PC-3 (cell line): ENCODE measurements at regions not wholly inside any gene's neighbourhood (a gene's known extent, or its start where the extent isn't known, plus 50 kb on each side); places are given as distances from the start of the nearest gene placed in this dataset.

Source experiments
- ATAC-seq: fragments of 200-7000 bp; cut with Tn5 transposase; 2 replicates; pipeline ENCODE4 v1.9.1; 2020; ENCODE audit warnings: mild to moderate bottlenecking, moderate library complexity
- BruUV-seq: library from RNA; stranded (reverse); fragments of 400-500 nt; replicated peaks from 2 replicates; lab custom pipeline; 2021; lab: Mats Ljungman, UMichigan
- CTCF ChIA-PET: fragments of 300-600 bp; sonication (Branson Sonifier 250); formaldehyde crosslinking; loops from one replicate; lab custom pipeline; 2022; ENCODE audit warnings: antibody characterized with exemption; lab: Charles Lee
- POLR2A ChIA-PET: fragments of 300-600 bp; sonication (Branson Sonifier 250); formaldehyde crosslinking; loops from one replicate; lab custom pipeline; 2022; ENCODE audit warnings: antibody characterized with exemption; ENCODE audit not compliant: unreplicated experiment; lab: Charles Lee
- DNase-seq: peaks from one replicate; pipeline ENCODE4 v3.0.0-alpha.2; 2015
- H2AFZ ChIP-seq: fragments of 300-600 bp; sonication (generic); 2 replicates; pipeline ENCODE4 v1.6.0; 2016; ENCODE audit warnings: antibody characterized with exemption, low read length
- H3F3A ChIP-seq: fragments of 300-600 bp; sonication (generic); one replicate; pipeline ENCODE4 v1.6.0; 2017; ENCODE audit warnings: antibody characterized with exemption, low read length, control low read depth, mild to moderate bottlenecking; ENCODE audit not compliant: unreplicated experiment
- H3K27ac ChIP-seq: fragments of 300-600 bp; sonication (generic); 2 replicates; pipeline ENCODE4 v1.5.1; 2016; ENCODE audit warnings: mild to moderate bottlenecking, low read length
- H3K27me3 ChIP-seq: fragments of 300-600 bp; sonication (generic); 2 replicates; pipeline ENCODE4 v1.6.1; 2016; ENCODE audit warnings: low read length, mixed read lengths
- H3K36me3 ChIP-seq: fragments of 300-600 bp; sonication (generic); 2 replicates; pipeline ENCODE4 v1.6.1; 2016; ENCODE audit warnings: low read depth, mixed run types, low read length, mixed read lengths
- H3K4me1 ChIP-seq: fragments of 300-600 bp; sonication (generic); 2 replicates; pipeline ENCODE4 v1.5.1; 2016; ENCODE audit warnings: low read length; ENCODE audit not compliant: insufficient read depth
- H3K4me2 ChIP-seq: fragments of 300-600 bp; sonication (generic); 2 replicates; pipeline ENCODE4 v1.6.0; 2016; ENCODE audit warnings: low read length
- H3K4me3 ChIP-seq: fragments of 300-600 bp; sonication (generic); 2 replicates; pipeline ENCODE4 v1.5.1; 2016; ENCODE audit warnings: mild to moderate bottlenecking, low read length, mixed read lengths
- H3K79me2 ChIP-seq: fragments of 300-600 bp; sonication (generic); 2 replicates; pipeline ENCODE4 v1.6.1; 2017; ENCODE audit warnings: low read length, mixed read lengths
- H3K9ac ChIP-seq: fragments of 300-600 bp; sonication (generic); 2 replicates; pipeline ENCODE4 v1.6.0; 2016; ENCODE audit warnings: mild to moderate bottlenecking, low read length
- H3K9me2 ChIP-seq: fragments of 300-600 bp; sonication (generic); replicated peaks from 2 replicates; pipeline ENCODE4 v1.6.1; 2016; ENCODE audit warnings: mixed run types, low read length, mixed read lengths
- H3K9me3 ChIP-seq: fragments of 300-600 bp; sonication (generic); 2 replicates; pipeline ENCODE4 v1.6.1; 2016; ENCODE audit warnings: low read length, mixed read lengths
- H4K20me1 ChIP-seq: fragments of 300-600 bp; sonication (generic); 2 replicates; pipeline ENCODE4 v1.6.1; 2016; ENCODE audit warnings: low read length, mixed read lengths
- CTCF ChIP-seq: fragments of 300-600 bp; sonication (generic); conservative IDR thresholded peaks from 2 replicates; pipeline ENCODE4 v1.5.1; 2017; ENCODE audit warnings: antibody characterized with exemption, low read depth, mild to moderate bottlenecking, low read length
- EZH2 ChIP-seq: fragments of 300-600 bp; sonication (generic); IDR thresholded peaks from one replicate; pipeline ENCODE4 v1.6.1; 2017; ENCODE audit warnings: antibody characterized with exemption, mild to moderate bottlenecking, low read length; ENCODE audit not compliant: unreplicated experiment
- EZH2phosphoT487 ChIP-seq: fragments of 300-600 bp; sonication (generic); IDR thresholded peaks from 2 replicates; pipeline ENCODE4 v1.6.1; 2018; ENCODE audit warnings: mild to moderate bottlenecking, antibody characterized with exemption, low read length, borderline replicate concordance
- intact Hi-C: fragments of 100-400 bp; cut with micrococcal nuclease; formaldehyde crosslinking; loops from 2 replicates; pipeline ENCODE4 v1.9.0; 2023

DNA sequence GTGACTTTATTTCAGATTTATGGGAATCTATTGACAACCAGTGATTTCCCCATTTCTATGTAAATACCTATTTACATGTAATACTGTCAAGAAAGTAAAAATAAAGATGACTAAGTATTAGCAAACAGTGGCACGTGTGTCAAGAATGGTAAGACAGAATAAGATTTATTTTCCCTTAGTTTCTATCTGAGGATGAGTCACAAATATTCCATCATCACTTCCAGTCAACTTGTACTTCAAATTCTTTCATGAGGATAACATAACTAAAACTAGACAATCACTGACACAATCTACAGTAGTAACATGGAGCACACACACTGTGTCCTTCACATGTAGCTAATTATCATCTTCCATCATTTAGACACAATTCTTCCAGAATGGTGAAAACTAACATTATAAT lies 625.3 kb upstream of the PCDH7 start:
- H3K27me3 ChIP-seq: no peaks in the 10 kb centered on the region
- TF ChIP-seq EZH2phosphoT487: no peak
- no peak for TF ChIP-seq EZH2
- no peak for TF ChIP-seq CTCF
- no peaks in the 10 kb centered on the region for H3K79me2 ChIP-seq
- no peaks in the 10 kb centered on the region for H3F3A ChIP-seq
- DNase-seq: peak; percentile 35
- H3K9me3 ChIP-seq: no peaks in the 10 kb centered on the region
- no peak overlapping the region for H3K9ac ChIP-seq
- no peaks in the 10 kb centered on the region for H3K36me3 ChIP-seq
- no peak overlapping the region for H3K4me2 ChIP-seq
- no peak overlapping the region for H3K4me3 ChIP-seq
- CTCF ChIA-PET: no interaction called here
- H4K20me1 ChIP-seq: no peaks in the 10 kb centered on the region
- BruUV-seq: no TSS peak
- H3K4me1 ChIP-seq: no peaks in the 10 kb centered on the region
- no peak overlapping the region for H2AFZ ChIP-seq
- no peak overlapping the region for H3K27ac ChIP-seq
- POLR2A ChIA-PET: no interaction called here
- H3K9me2 ChIP-seq: no peaks in the 10 kb centered on the region
- ATAC-seq: peak; percentile 24; the same call in 1 of the 2 replicates
- intact Hi-C loops: no loop called here

- no peaks in the 10 kb centered on the region for H3K9me2 ChIP-seq
- no TSS peak for BruUV-seq
- H2AFZ ChIP-seq: no peak overlapping the region
- H3K4me3 ChIP-seq: no peak overlapping the region
- no peak overlapping the region for H3K9ac ChIP-seq
- no peak for TF ChIP-seq CTCF
- no peak for TF ChIP-seq EZH2phosphoT487
- TF ChIP-seq EZH2: no peak
- no peaks in the 10 kb centered on the region for H4K20me1 ChIP-seq
- peaks cover 9% of the 10 kb centered on the region; the same call in 1 of the 2 replicates for H3K4me1 ChIP-seq
- POLR2A ChIA-PET: no interaction called here
- intact Hi-C loops: no loop called here
- no peaks in the 10 kb centered on the region for H3F3A ChIP-seq
- no peaks in the 10 kb centered on the region for H3K27me3 ChIP-seq
- H3K9me3 ChIP-seq: no peaks in the 10 kb centered on the region
- CTCF ChIA-PET: no interaction called here
- H3K27ac ChIP-seq: no peak overlapping the region
- H3K36me3 ChIP-seq: no peaks in the 10 kb centered on the region
- ATAC-seq: peak; percentile 92
- no peaks in the 10 kb centered on the region for H3K79me2 ChIP-seq
- peak; percentile 54 for DNase-seq
- no peak overlapping the region for H3K4me2 ChIP-seq
These were observed 616.7 kb upstream of the PCDH7 start for GRCh38 chr4:30103455-30103854.

- H3K9ac ChIP-seq: no peak overlapping the region
- CTCF ChIA-PET: no interaction called here
- H3K27ac ChIP-seq: no peak overlapping the region
- H3K9me2 ChIP-seq: no peaks in the 10 kb centered on the region
- no TSS peak for BruUV-seq
- ATAC-seq: no peak
- no peaks in the 10 kb centered on the region for H3K9me3 ChIP-seq
- H3K4me3 ChIP-seq: no peak overlapping the region
- POLR2A ChIA-PET: no interaction called here
- no peaks in the 10 kb centered on the region for H4K20me1 ChIP-seq
- no peak overlapping the region for H3K4me2 ChIP-seq
- H3K27me3 ChIP-seq: no peaks in the 10 kb centered on the region
- DNase-seq: no peak
- H2AFZ ChIP-seq: no peak overlapping the region
- H3K79me2 ChIP-seq: no peaks in the 10 kb centered on the region
- intact Hi-C loops: no loop called here
- no peaks in the 10 kb centered on the region for H3K36me3 ChIP-seq
- no peaks in the 10 kb centered on the region for H3K4me1 ChIP-seq
- TF ChIP-seq CTCF: no peak
- H3F3A ChIP-seq: no peaks in the 10 kb centered on the region
These were observed 603.8 kb upstream of the PCDH7 start for GRCh38 chr4:30116401-30116800.
